ENCODE measurements at regions not wholly inside any gene's neighbourhood (a gene's known extent, or its start where the extent isn't known, plus 50 kb on each side); places are given as distances from the start of the nearest gene placed in this dataset.

DNA sequence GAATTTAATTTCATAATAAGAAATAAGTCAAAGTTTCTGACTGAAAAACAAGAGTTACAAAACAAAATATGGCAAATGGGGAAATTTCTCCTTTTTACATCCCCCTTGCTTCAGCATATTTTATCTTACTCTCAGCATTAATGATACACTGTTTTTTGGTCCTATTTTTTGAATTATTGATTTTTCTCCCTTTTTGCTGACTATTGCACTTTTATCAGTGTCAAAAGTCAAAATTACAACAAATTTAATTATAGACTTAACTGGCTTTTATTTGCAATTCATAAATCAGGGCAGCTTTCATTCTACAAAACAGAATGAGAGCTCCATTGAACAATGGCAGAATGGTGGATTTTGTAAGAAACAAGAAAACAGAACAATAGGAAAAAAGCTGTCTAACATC lies 901.9 kb downstream of the FAT4 start:
- TF ChIP-seq, protein P1, sequence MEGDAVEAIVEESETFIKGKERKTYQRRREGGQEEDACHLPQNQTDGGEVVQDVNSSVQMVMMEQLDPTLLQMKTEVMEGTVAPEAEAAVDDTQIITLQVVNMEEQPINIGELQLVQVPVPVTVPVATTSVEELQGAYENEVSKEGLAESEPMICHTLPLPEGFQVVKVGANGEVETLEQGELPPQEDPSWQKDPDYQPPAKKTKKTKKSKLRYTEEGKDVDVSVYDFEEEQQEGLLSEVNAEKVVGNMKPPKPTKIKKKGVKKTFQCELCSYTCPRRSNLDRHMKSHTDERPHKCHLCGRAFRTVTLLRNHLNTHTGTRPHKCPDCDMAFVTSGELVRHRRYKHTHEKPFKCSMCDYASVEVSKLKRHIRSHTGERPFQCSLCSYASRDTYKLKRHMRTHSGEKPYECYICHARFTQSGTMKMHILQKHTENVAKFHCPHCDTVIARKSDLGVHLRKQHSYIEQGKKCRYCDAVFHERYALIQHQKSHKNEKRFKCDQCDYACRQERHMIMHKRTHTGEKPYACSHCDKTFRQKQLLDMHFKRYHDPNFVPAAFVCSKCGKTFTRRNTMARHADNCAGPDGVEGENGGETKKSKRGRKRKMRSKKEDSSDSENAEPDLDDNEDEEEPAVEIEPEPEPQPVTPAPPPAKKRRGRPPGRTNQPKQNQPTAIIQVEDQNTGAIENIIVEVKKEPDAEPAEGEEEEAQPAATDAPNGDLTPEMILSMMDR (IDR thresholded peaks at IDR 0.05): no peak

DNA sequence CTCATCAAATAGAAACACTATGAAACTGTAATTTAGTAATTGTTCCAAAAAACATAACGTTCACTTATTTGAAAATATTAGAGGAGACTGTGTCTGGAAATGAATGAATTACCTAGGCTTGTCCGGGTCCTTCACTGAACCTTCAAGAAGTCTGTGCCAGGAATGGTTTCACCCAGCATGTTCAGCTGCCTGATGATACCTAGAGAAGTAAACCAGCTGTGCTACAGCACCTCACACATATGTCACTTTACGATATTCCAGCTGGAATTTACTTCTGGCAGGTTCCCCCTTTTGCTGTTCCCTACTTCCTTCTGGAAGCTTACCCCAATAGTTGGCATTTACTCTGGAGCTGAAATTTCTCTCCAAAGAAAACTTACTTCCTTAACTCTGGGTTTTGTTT lies 906.5 kb downstream of the FAT4 start:
- TF ChIP-seq, protein P1 (IDR thresholded peaks at IDR 0.05): no peak

DNA sequence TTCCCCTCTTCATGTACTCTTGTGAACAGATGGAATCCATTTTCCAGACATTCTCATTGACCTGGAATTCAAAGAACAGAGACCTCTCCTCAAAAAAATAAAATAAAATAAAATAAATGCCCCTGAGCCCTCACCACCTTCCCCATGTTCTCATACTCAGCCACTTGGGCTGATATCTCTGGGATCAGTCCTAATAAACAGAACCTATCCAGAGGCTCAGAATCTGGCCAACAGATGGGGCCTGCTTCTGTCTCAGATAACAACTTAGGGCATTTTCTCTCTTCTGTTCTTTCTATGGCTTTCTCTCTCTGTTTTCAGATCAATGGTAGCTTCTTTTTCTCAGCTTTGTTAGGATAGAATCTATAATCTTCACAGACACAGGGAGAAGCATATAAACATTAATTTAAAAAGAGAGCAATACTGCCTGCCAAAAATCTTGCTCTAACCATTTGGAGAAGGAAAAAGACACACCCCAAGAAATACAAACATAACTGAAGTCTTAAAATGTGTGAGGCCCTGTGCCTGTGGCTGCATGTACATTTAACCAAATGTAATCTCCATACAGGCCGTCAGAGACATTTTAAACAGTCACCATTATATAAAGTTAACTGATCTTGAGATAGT lies 907.1 kb downstream of the FAT4 start:
- TF ChIP-seq, protein P1 (IDR thresholded peaks at IDR 0.05): no peak

DNA sequence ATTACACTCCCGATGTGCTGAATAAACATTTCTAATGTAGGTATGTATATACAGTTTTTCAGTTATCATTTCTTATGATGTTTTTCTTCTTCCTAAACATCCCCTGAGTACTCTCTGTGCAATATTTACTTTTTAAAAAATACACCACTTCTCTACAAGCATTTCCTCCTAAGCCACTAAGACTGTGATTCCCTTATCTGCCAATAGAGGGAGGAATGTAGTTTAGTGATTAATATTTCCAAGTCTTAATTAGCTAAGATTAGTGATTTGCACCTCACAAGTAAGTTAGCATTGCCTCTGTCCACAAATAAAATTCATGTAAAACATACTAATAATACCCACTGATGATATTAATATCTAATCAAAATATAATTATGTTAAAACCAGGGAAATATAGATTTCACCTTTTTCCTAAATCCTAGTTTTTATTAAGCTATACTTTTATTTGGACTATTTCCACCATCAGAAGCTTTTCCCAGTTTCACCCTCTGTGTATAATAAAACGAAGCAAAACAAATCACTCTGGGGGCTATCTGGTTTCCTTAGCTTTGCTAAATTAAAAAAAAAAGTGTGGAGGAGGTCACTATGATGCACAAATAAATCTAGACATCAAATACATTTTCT lies 909.1 kb downstream of the FAT4 start:
- TF ChIP-seq, protein P1 (IDR thresholded peaks at IDR 0.05): peak; percentile 73

DNA sequence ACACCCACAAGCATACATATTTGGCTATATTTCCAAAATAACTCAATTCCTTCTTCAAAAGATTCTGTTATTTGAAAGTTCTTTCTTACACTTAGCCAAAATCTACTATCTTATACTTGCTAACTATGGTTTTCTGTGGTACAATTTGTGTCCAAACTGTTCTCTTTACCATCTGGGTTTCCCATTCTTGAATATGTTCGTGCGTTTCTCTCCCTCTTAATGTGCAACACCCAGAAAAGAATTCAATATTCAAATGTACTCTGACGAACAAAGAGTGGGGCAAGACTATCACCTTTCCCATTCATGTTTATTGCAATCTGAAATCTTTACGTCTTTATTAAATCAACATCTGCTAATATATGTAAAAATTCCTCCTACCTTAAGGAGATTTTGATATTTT lies 912.7 kb downstream of the FAT4 start:
- TF ChIP-seq, protein P1 (IDR thresholded peaks at IDR 0.05): no peak

DNA sequence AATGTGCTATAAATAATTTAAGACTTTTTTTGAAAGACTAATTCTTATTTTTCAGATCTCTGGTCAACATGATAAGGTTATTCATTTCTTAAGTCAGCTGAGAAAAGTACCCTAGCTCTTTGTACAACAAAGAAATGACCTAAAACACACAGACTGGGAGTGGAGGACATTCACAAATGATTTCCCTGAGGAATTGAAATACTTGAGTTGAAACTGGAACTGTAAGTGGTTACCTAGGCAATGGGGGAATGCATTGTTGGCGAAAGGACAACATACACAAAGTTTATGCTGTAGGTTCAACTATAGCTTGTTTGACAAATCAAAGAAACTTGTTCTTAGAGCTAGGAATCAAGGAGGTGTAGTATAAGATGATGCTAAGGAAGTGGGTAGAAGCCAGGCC lies 915.5 kb downstream of the FAT4 start:
- TF ChIP-seq, protein P1 (IDR thresholded peaks at IDR 0.05): no peak

DNA sequence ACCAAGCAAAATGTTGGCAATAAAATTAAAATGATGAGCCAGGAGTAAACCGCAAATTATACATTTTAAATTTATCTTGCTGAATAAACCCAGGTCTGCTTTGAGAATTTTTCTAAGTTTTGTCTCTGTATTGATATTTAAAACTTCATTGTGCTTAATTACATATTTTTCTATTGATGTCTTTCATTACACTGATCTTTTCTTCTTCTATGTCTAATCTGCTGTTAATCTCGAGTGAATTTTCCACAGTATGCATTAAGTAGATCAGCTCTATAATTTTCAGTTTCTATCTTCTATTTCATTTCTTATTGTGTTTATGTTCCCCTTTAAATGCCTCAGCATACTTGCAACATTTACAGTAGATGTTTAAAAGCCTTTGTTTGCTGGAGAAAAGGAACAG lies 918.7 kb downstream of the FAT4 start:
- TF ChIP-seq, protein P1 (IDR thresholded peaks at IDR 0.05): no peak
